Parathyroid adenoma (tissue), 2 donors: ENCODE measurements at regions not wholly inside any gene's neighbourhood (a gene's known extent, or its start where the extent isn't known, plus 50 kb on each side); places are given as distances from the start of the nearest gene placed in this dataset.

Experiments used
- H2AFZ ChIP-seq: fragments of 300-600 bp; sonication (generic); one replicate; pipeline ENCODE4 v1.7.0; 2017; ENCODE audit warnings: antibody characterized with exemption, mild to moderate bottlenecking
- H3K27ac ChIP-seq: fragments of 300-600 bp; sonication (generic); one replicate; pipeline ENCODE4 v1.7.0; 2017
- H3K27me3 ChIP-seq: fragments of 300-600 bp; sonication (generic); one replicate; pipeline ENCODE4 v1.7.0; 2017; ENCODE audit warnings: low read length; ENCODE audit not compliant: control insufficient read depth, insufficient read depth
- H3K36me3 ChIP-seq: fragments of 300-600 bp; sonication (generic); one replicate; pipeline ENCODE4 v1.7.0; 2017; ENCODE audit warnings: low read length; ENCODE audit not compliant: control insufficient read depth, insufficient read depth
- H3K4me1 ChIP-seq: fragments of 300-600 bp; sonication (generic); one replicate; pipeline ENCODE4 v1.7.0; 2017; ENCODE audit warnings: control low read depth
- H3K4me2 ChIP-seq: fragments of 300-600 bp; sonication (generic); one replicate; pipeline ENCODE4 v1.7.0; 2017; ENCODE audit warnings: low read length
- H3K4me3 ChIP-seq: fragments of 300-600 bp; sonication (generic); one replicate; pipeline ENCODE4 v1.7.0; 2017; ENCODE audit warnings: low read depth, low read length
- H3K79me2 ChIP-seq: fragments of 300-600 bp; sonication (generic); one replicate; pipeline ENCODE4 v1.7.0; 2017; ENCODE audit warnings: control low read depth
- H3K9ac ChIP-seq: fragments of 300-600 bp; sonication (generic); one replicate; pipeline ENCODE4 v1.7.0; 2017; ENCODE audit warnings: mild to moderate bottlenecking
- H3K9me3 ChIP-seq: fragments of 300-600 bp; sonication (generic); one replicate; pipeline ENCODE4 v1.7.0; 2017; ENCODE audit warnings: low read length; ENCODE audit not compliant: control insufficient read depth
- TF ChIP-seq, protein P1 (sequence below): fragments of 300-600 bp; sonication (generic); IDR thresholded peaks from one replicate; pipeline ENCODE4 v1.7.0; 2017; ENCODE audit warnings: antibody characterized with exemption, mild to moderate bottlenecking
- donor health status: primary hyperparathyroidism.

GRCh38 chr15:95912728-95913127 is 417.8 kb upstream of the NR2F2 start:
- H3K4me1 ChIP-seq = no peaks in the 10 kb centered on the region
- TF ChIP-seq, protein P1, sequence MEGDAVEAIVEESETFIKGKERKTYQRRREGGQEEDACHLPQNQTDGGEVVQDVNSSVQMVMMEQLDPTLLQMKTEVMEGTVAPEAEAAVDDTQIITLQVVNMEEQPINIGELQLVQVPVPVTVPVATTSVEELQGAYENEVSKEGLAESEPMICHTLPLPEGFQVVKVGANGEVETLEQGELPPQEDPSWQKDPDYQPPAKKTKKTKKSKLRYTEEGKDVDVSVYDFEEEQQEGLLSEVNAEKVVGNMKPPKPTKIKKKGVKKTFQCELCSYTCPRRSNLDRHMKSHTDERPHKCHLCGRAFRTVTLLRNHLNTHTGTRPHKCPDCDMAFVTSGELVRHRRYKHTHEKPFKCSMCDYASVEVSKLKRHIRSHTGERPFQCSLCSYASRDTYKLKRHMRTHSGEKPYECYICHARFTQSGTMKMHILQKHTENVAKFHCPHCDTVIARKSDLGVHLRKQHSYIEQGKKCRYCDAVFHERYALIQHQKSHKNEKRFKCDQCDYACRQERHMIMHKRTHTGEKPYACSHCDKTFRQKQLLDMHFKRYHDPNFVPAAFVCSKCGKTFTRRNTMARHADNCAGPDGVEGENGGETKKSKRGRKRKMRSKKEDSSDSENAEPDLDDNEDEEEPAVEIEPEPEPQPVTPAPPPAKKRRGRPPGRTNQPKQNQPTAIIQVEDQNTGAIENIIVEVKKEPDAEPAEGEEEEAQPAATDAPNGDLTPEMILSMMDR = no peak
- no peaks in the 10 kb centered on the region for H3K27me3 ChIP-seq
- H3K79me2 ChIP-seq = no peaks in the 10 kb centered on the region
- no peak overlapping the region for H3K9ac ChIP-seq
- no peak overlapping the region for H2AFZ ChIP-seq
- H3K4me3 ChIP-seq = no peak overlapping the region
- no peaks in the 10 kb centered on the region for H3K36me3 ChIP-seq
- no peaks in the 10 kb centered on the region for H3K9me3 ChIP-seq
- no peak overlapping the region for H3K27ac ChIP-seq
- H3K4me2 ChIP-seq = no peak overlapping the region

GRCh38 chr15:95916568-95916967 is 413.9 kb upstream of the NR2F2 start:
- Histone ChIP-seq H2AFZ (no peak overlapping the region), H3K79me2 (no peaks in the 10 kb centered on the region), H3K4me1 (no peaks in the 10 kb centered on the region), H3K27me3 (no peaks in the 10 kb centered on the region), H3K4me3 (no peak overlapping the region), H3K27ac (no peak overlapping the region), H3K36me3 (no peaks in the 10 kb centered on the region), H3K9ac (no peak overlapping the region), H3K4me2 (no peak overlapping the region), H3K9me3 (no peaks in the 10 kb centered on the region)
- TF ChIP-seq, protein P1 = no peak

- TF ChIP-seq, protein P1 = no peak
- Histone ChIP-seq H3K9ac (no peak overlapping the region), H3K4me1 (no peaks in the 10 kb centered on the region), H3K27me3 (no peaks in the 10 kb centered on the region), H3K27ac (no peak overlapping the region), H3K4me2 (no peak overlapping the region), H3K9me3 (no peaks in the 10 kb centered on the region), H3K36me3 (no peaks in the 10 kb centered on the region), H3K79me2 (no peaks in the 10 kb centered on the region), H3K4me3 (no peak overlapping the region), H2AFZ (no peak overlapping the region)
Measured at GRCh38 chr15:95918525-95918924, 412.0 kb upstream of the NR2F2 start.

GRCh38 chr15:95919460-95919859 is 411.0 kb upstream of the NR2F2 start:
- no peak overlapping the region for H3K9ac ChIP-seq
- no peak overlapping the region for H3K27ac ChIP-seq
- H3K4me1 ChIP-seq = no peaks in the 10 kb centered on the region
- H3K79me2 ChIP-seq = no peaks in the 10 kb centered on the region
- H3K27me3 ChIP-seq = no peaks in the 10 kb centered on the region
- H3K36me3 ChIP-seq = no peaks in the 10 kb centered on the region
- H3K4me2 ChIP-seq = no peak overlapping the region
- TF ChIP-seq, protein P1 = no peak
- H3K4me3 ChIP-seq = no peak overlapping the region
- no peak overlapping the region for H2AFZ ChIP-seq
- no peaks in the 10 kb centered on the region for H3K9me3 ChIP-seq

DNA sequence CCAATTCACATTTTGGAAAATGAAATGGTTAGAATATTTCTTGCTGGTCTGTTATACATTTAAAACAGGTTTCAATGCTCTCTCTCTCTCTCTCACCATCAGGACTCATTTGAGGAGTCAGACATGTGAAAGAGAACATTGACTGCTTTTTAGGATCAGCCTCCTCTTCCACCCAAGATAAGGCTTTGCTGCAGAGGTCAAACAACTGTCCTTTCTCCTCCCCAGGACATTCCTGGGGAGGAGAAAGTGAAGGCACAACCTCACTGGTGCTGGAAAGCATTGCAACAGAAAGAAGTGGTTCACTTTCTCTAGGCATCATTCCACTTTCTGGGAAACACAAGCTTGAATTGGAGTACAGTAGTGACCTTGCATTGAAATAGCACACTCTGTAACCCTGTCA is 409.1 kb upstream of the NR2F2 start:
- H3K9ac ChIP-seq = no peak overlapping the region
- H3K79me2 ChIP-seq = no peaks in the 10 kb centered on the region
- H3K4me2 ChIP-seq = no peak overlapping the region
- no peak overlapping the region for H2AFZ ChIP-seq
- H3K4me3 ChIP-seq = no peak overlapping the region
- TF ChIP-seq, protein P1 = no peak
- H3K9me3 ChIP-seq = no peaks in the 10 kb centered on the region
- no peaks in the 10 kb centered on the region for H3K27me3 ChIP-seq
- no peaks in the 10 kb centered on the region for H3K36me3 ChIP-seq
- no peak overlapping the region for H3K27ac ChIP-seq
- no peaks in the 10 kb centered on the region for H3K4me1 ChIP-seq
